CD4-positive, alpha-beta T cell (primary cell): ENCODE measurements at regions not wholly inside any gene's neighbourhood (a gene's known extent, or its start where the extent isn't known, plus 50 kb on each side); places are given as distances from the start of the nearest gene placed in this dataset.

Experiments
- ATAC-seq: fragments of 200-7000 bp; cut with Tn5 transposase; one replicate; pipeline ENCODE4 v1.10.0; 2022; ENCODE audit warnings: mild to moderate bottlenecking; ENCODE audit not compliant: poor library complexity
- CTCF ChIA-PET: fragments of 350-600 bp; sonication (Branson Sonifier 250); formaldehyde crosslinking; loops from one replicate; lab custom pipeline; 2021; ENCODE audit warnings: antibody characterized with exemption, inconsistent platforms; lab: Charles Lee
- POLR2A ChIA-PET: fragments of 350-600 bp; sonication (Branson Sonifier 250); formaldehyde crosslinking; loops from one replicate; lab custom pipeline; 2021; ENCODE audit warnings: antibody characterized with exemption, inconsistent platforms; lab: Charles Lee
- DNase-seq, 14 experiments: peaks; one replicate each; pipeline ENCODE4 v3.0.0-alpha.2; 2013 to 2020; ENCODE audit warnings: mixed read lengths in 2 of 14
- H3K27ac ChIP-seq, 2 donors: one replicate each; pipeline versions ENCODE4 v1.5.1 to v1.7.0; 2013; ENCODE audit warnings: low read length in 2 of 2, low read depth in 1 of 2, mild to moderate bottlenecking in 1 of 2
- H3K27me3 ChIP-seq, 2 experiments: 1 replicate in 1 of 2; 2 replicates in 1 of 2; pipeline versions ENCODE4 v1.6.1 to v1.7.0; 2013; ENCODE audit warnings: low read length in 2 of 2, control low read depth in 1 of 2, mild to moderate bottlenecking in 1 of 2, moderate library complexity in 1 of 2; ENCODE audit not compliant: insufficient read depth in 2 of 2, control insufficient read depth in 1 of 2
- H3K36me3 ChIP-seq: one replicate; pipeline ENCODE4 v1.6.1; 2013; ENCODE audit warnings: low read length, control low read depth; ENCODE audit not compliant: insufficient read depth
- H3K4me1 ChIP-seq: one replicate; pipeline ENCODE4 v1.6.1; 2013; ENCODE audit warnings: low read length, control low read depth; ENCODE audit not compliant: insufficient read depth
- H3K4me3 ChIP-seq: one replicate; pipeline ENCODE4 v1.5.1; 2013; ENCODE audit warnings: mild to moderate bottlenecking, low read length, moderate library complexity
- H3K9me3 ChIP-seq, 2 experiments: 1 replicate in 1 of 2; 2 replicates in 1 of 2; pipeline versions ENCODE4 v1.6.1 to v1.7.0; 2013; ENCODE audit warnings: low read length in 2 of 2, mild to moderate bottlenecking in 2 of 2, control low read depth in 1 of 2, moderate library complexity in 1 of 2; ENCODE audit not compliant: control insufficient read depth in 1 of 2, insufficient read depth in 1 of 2
- H3K27ac Mint-ChIP-seq: one replicate; pipeline ENCODE4 v1.8.0; 2020; ENCODE audit warnings: mixed read lengths
- H3K27me3 Mint-ChIP-seq: one replicate; pipeline ENCODE4 v1.8.0; 2021; ENCODE audit warnings: mixed read lengths
- H3K36me3 Mint-ChIP-seq: one replicate; pipeline ENCODE4 v1.8.0; 2021; ENCODE audit warnings: low read depth, mixed read lengths
- H3K4me1 Mint-ChIP-seq: one replicate; pipeline ENCODE4 v1.8.0; 2021; ENCODE audit warnings: low read depth, mixed read lengths
- H3K4me3 Mint-ChIP-seq: one replicate; pipeline ENCODE4 v1.8.0; 2020; ENCODE audit warnings: mild to moderate bottlenecking, mixed read lengths
- H3K9me3 Mint-ChIP-seq: one replicate; pipeline ENCODE4 v1.8.0; 2020; ENCODE audit warnings: mixed read lengths
- CTCF ChIP-seq: fragments of 200-600 bp; IDR thresholded peaks from one replicate; pipeline ENCODE4 v1.8.0; 2022; ENCODE audit warnings: antibody characterized with exemption, mild to moderate bottlenecking
- intact Hi-C, 2 experiments: fragments of 100-400 bp; cut with DNase I in 1 of 2; cut with micrococcal nuclease in 1 of 2; formaldehyde crosslinking; loops; one replicate each; pipeline versions ENCODE4 v1.15.1 to v1.9.0; 2023 to 2025; cut with DNase I, micrococcal nuclease

- no peak overlapping the region for H3K4me3 Mint-ChIP-seq
- Histone ChIP-seq H3K36me3 (no peaks in the 10 kb centered on the region), H3K27me3 (no peaks in the 10 kb centered on the region), H3K4me1 (no peaks in the 10 kb centered on the region), H3K4me3 (no peak overlapping the region), H3K9me3 (peaks cover 0 to 3% of the 10 kb centered on the region in 2 experiments), H3K27ac (no peak overlapping the region)
- H3K4me1 Mint-ChIP-seq: no peaks in the 10 kb centered on the region
- DNase-seq (no peak), ATAC-seq (no peak)
- ChIA-PET POLR2A (no interaction called here), CTCF (no interaction called here)
- intact Hi-C loops: no loop called here
- peaks cover 3% of the 10 kb centered on the region for H3K9me3 Mint-ChIP-seq
- TF ChIP-seq CTCF: no peak
- H3K36me3 Mint-ChIP-seq: no peaks in the 10 kb centered on the region
- H3K27me3 Mint-ChIP-seq: no peaks in the 10 kb centered on the region
- no peak overlapping the region for H3K27ac Mint-ChIP-seq
Observed at GRCh38 chr1:219782929-219783328, 145.4 kb downstream of the SLC30A10 start.

- H3K27me3 Mint-ChIP-seq: no peaks in the 10 kb centered on the region
- Histone ChIP-seq H3K27ac (no peak overlapping the region), H3K36me3 (no peaks in the 10 kb centered on the region), H3K4me3 (no peak overlapping the region), H3K4me1 (no peaks in the 10 kb centered on the region), H3K9me3 (peaks cover 0 to 3% of the 10 kb centered on the region in 2 experiments), H3K27me3 (no peaks in the 10 kb centered on the region)
- CTCF ChIA-PET: no interaction called here
- TF ChIP-seq CTCF: no peak
- no peaks in the 10 kb centered on the region for H3K4me1 Mint-ChIP-seq
- no peak overlapping the region for H3K27ac Mint-ChIP-seq
- intact Hi-C loops: no loop called here
- no peaks in the 10 kb centered on the region for H3K36me3 Mint-ChIP-seq
- DNase-seq: no peak
- H3K4me3 Mint-ChIP-seq: no peak overlapping the region
- peaks cover 2% of the 10 kb centered on the region for H3K9me3 Mint-ChIP-seq
- POLR2A ChIA-PET: no interaction called here
- no peak for ATAC-seq
Observed at GRCh38 chr1:219782311-219782710, 146.0 kb downstream of the SLC30A10 start.

GRCh38 chr1:219781491-219781890, 146.9 kb downstream of the SLC30A10 start:
- Mint-ChIP-seq H3K36me3 (no peaks in the 10 kb centered on the region), H3K27me3 (no peaks in the 10 kb centered on the region), H3K9me3 (peaks cover 2% of the 10 kb centered on the region), H3K4me1 (no peaks in the 10 kb centered on the region), H3K4me3 (no peak overlapping the region), H3K27ac (no peak overlapping the region)
- Histone ChIP-seq H3K4me3 (no peak overlapping the region), H3K27me3 (no peaks in the 10 kb centered on the region), H3K27ac (no peak overlapping the region), H3K4me1 (no peaks in the 10 kb centered on the region), H3K9me3 (peaks cover 0 to 3% of the 10 kb centered on the region in 2 experiments), H3K36me3 (no peaks in the 10 kb centered on the region)
- ATAC-seq (no peak), DNase-seq (no peak)
- ChIA-PET CTCF (no interaction called here), POLR2A (no interaction called here)
- intact Hi-C loops: no loop called here
- no peak for TF ChIP-seq CTCF
